ENCODE measurements at regions not wholly inside any gene's neighbourhood (a gene's known extent, or its start where the extent isn't known, plus 50 kb on each side); places are given as distances from the start of the nearest gene placed in this dataset.
"Not testable (repeated sequence)": the region's sequence is repeated elsewhere in the genome, so short reads cannot be mapped to it uniquely, and the experiment has no call there.

DNA sequence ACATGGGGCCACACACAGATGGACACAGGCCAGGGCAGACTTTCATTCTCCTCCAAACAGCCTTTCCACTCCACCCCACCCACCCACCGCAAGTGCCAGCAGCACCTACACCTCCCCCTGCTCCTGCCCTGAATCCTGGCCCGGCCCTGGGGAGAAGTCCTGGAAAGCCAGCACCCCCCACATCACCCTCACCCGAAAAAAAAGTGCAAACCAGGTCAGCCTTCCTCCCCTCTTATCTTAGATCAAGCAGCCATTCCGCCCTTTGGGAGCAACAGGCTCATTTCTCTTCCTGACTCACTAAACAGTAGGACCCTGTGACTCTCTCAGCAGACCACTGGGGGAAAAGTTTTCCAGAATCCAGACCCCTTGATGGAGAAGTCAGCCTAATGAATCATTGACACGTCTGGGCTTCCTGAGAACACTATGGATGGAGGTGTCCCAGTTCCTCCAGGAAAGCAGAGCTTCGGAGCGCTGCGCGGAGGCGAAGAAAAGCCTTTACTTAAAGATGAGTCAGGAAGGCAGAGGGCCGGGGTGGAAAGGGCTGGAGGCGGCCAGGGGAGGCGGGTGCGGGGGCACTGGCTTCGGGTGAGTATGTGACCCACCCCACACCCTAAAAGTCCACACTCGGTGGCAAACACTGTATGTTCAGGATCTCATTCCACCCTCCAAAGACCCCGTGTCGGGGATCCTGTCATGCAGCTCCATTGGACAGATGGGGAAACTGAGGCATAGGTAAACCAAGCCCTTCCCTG is 588.7 kb downstream of the MATN1 start:
- Histone ChIP-seq H3K4me3 (no peak overlapping the region), H3K27me3 (no peaks in the 10 kb centered on the region), H3K4me1 (no peaks in the 10 kb centered on the region), H3K9me3 (no peaks in the 10 kb centered on the region), H3K27ac (no peak overlapping the region), H3K36me3 (no peaks in the 10 kb centered on the region)
- peak in 1 of 2 donors; percentile 37 for DNase-seq (ENCODE audit: low spot score in 2 of 2)
- intact Hi-C loops (cut with DNase I), result no loop called here
- TF ChIP-seq, protein P1, sequence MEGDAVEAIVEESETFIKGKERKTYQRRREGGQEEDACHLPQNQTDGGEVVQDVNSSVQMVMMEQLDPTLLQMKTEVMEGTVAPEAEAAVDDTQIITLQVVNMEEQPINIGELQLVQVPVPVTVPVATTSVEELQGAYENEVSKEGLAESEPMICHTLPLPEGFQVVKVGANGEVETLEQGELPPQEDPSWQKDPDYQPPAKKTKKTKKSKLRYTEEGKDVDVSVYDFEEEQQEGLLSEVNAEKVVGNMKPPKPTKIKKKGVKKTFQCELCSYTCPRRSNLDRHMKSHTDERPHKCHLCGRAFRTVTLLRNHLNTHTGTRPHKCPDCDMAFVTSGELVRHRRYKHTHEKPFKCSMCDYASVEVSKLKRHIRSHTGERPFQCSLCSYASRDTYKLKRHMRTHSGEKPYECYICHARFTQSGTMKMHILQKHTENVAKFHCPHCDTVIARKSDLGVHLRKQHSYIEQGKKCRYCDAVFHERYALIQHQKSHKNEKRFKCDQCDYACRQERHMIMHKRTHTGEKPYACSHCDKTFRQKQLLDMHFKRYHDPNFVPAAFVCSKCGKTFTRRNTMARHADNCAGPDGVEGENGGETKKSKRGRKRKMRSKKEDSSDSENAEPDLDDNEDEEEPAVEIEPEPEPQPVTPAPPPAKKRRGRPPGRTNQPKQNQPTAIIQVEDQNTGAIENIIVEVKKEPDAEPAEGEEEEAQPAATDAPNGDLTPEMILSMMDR (IDR thresholded peaks at IDR 0.05), result no peak

DNA sequence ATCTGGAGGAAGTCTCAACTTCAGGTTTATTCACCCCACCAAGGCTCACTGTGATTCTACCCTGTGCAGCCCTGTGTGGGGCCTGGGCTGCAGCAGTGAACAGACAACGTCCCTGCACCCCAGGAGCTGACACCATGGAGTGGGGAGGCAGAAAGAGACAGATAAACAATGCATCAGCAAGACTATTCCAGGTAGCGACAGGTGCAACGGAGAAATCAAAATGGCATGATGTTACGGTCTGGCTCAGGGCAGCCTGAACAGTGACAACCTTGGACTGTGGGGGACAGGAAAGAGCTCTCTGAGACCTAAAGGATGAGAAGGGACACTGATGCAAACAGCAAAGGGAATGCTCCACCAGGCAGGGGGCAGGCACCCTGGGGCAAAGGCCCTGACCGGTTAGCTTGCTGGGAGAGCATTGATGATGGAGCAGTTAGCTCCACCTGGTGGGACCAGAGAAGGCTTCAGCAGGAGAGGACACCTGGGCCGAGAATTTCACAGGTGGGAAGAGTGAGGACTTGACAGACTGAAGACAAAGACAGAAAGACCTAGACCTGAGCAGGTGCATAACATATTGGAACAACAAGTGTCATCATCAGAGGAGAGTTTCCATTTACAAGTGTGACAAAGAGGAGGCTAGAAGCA is 589.9 kb downstream of the MATN1 start:
- Histone ChIP-seq H3K4me3 (no peak overlapping the region), H3K27ac (no peak overlapping the region), H3K9me3 (no peaks in the 10 kb centered on the region), H3K36me3 (no peaks in the 10 kb centered on the region), H3K27me3 (no peaks in the 10 kb centered on the region), H3K4me1 (no peaks in the 10 kb centered on the region)
- intact Hi-C loops (cut with DNase I), result no loop called here
- TF ChIP-seq, protein P1 (IDR thresholded peaks at IDR 0.05), result no peak
- no peak for DNase-seq (ENCODE audit: low spot score in 2 of 2)

DNA sequence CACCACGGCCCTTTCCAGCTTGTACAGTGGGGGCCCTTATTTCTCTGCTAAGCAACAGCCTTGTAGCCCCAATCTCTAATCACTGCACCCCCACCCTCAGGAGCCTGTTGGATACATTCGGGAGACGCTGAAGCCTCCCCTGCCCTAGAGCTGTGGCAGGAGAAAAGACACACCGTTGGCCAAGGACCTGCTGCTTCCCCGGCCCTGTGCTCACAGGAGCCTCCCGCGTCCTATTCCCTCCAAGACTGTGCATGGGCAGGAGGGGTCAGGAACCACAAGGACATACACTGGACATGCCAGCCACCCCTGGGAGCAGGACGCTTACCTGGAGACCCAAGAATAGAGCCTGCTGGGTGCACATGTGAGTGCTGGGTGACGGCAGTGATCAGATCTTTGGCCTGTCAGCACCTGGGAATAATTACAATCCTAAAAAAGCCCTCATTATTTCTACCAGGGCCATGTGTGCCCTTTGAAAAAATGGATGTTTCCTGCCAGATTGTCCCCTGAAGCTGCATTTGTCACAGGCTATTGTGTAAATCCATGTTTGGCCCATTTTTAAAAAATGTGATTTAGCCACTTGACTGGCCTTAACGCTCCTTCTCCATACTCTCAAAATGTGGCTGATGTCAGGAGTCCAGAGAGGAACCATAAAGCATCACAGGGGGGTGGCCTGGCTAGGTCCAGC is 590.6 kb downstream of the MATN1 start:
- Histone ChIP-seq H3K4me3 (no peak overlapping the region), H3K4me1 (no peaks in the 10 kb centered on the region), H3K27me3 (no peaks in the 10 kb centered on the region), H3K9me3 (no peaks in the 10 kb centered on the region), H3K27ac (no peak overlapping the region), H3K36me3 (no peaks in the 10 kb centered on the region)
- intact Hi-C loops (cut with DNase I), result no loop called here
- TF ChIP-seq, protein P1 (IDR thresholded peaks at IDR 0.05), result no peak
- no peak for DNase-seq (ENCODE audit: low spot score in 2 of 2)

DNA sequence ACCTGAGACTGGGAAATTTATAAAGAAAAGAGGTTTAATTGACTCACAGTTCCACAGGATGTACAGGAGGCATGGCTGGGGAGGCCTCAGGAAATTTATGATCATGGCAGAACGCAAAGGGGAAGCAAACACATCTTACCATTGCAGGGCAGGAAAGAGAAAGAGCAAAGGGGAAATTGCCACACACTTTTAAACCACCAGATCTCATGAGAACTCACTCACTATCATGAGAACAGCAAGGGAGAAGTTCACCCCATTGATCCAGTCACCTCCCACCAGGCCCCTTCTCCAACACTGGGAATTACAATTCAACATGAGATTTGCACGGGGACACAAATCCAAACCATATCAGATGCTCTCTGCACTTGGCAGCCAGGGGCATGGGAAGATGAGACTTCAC is 592.8 kb downstream of the MATN1 start:
- H3K27me3 ChIP-seq; H3K4me3 ChIP-seq; H3K36me3 ChIP-seq; DNase-seq (ENCODE audit: low spot score in 2 of 2); H3K27ac ChIP-seq; H3K4me1 ChIP-seq; intact Hi-C loops (cut with DNase I); H3K9me3 ChIP-seq: not testable (repeated sequence)

DNA sequence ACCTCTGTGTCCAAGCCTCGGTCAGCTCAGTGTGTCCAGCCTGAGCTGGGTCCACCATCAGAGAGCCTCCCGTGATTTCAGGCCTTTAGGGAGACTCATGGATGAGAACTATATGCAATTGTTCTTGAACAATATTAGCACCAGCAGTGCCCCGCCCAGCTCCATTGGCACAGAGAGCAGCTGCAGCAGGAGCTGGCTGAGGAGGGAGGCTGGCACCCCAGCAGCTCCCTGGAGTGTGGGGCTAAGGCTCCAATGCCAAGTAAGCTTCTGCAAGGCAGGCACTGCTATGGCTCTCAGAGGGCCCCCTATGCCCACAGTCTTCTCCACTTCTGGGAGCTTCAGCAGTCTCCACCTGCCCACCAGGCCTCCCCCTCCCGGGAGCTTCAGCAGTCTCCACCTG is 593.3 kb downstream of the MATN1 start:
- Histone ChIP-seq H3K27me3 (no peaks in the 10 kb centered on the region), H3K9me3 (no peaks in the 10 kb centered on the region), H3K27ac (no peak overlapping the region), H3K4me1 (no peaks in the 10 kb centered on the region), H3K36me3 (no peaks in the 10 kb centered on the region), H3K4me3 (no peak overlapping the region)
- DNase-seq (ENCODE audit: low spot score in 2 of 2), result no peak
- intact Hi-C loops (cut with DNase I), result no loop called here
- TF ChIP-seq, protein P1 (IDR thresholded peaks at IDR 0.05), result no peak

DNA sequence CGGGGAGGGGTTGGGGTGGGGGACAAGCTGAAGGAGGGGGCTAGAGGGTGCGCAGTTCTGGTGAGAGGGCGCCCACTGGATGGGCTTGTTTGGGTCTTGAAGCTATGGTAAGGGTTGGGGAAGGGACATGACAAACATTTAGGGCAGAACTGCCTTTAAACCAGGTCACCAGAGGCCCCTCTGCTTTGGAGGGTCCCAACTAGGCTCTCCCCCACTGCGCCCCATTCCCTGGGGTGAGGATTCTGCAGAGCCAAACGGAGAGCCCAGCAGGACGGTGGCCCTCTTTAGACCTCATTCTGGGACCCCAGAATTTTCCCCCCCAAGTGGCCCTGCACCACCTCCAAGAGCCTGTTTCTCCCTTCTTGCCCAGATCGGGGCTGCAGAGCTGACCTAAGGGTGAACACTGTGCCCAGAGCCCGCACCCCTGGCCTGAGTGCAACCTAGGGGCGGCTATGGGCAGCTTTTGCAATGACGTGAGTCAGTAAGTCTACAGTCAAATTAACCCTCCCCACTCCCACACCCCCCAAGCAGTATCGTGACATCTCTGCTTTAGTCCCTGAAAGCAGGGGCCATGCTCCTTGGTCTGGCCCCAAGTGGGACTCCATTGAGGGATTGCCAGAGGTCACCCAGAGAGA is 593.8 kb downstream of the MATN1 start:
- H3K36me3 ChIP-seq, result no peaks in the 10 kb centered on the region
- no peaks in the 10 kb centered on the region for H3K4me1 ChIP-seq
- DNase-seq (ENCODE audit: low spot score in 2 of 2), result no peak
- H3K27ac ChIP-seq, result no peak overlapping the region
- TF ChIP-seq, protein P1 (IDR thresholded peaks at IDR 0.05), result no peak
- intact Hi-C loops (cut with DNase I), result no loop called here
- no peaks in the 10 kb centered on the region for H3K27me3 ChIP-seq
- H3K9me3 ChIP-seq, result no peaks in the 10 kb centered on the region
- H3K4me3 ChIP-seq, result no peak overlapping the region
